K562 (cell line): ENCODE measurements at regions not wholly inside any gene's neighbourhood (a gene's known extent, or its start where the extent isn't known, plus 50 kb on each side); places are given as distances from the start of the nearest gene placed in this dataset.

ENCODE experiments used
- ATAC-seq: fragments of 200-7000 bp; cut with Tn5 transposase; 3 replicates; pipeline ENCODE4 v1.9.1; 2020; ENCODE audit warnings: moderate library complexity
- BruUV-seq: library from RNA; stranded (reverse); fragments of 400-500 nt; replicated peaks from 2 replicates; lab custom pipeline; 2021; lab: Mats Ljungman, UMichigan
- CTCF ChIA-PET: fragments of 300-600 bp; formaldehyde crosslinking; extraction: SDS; loops from one replicate; lab custom pipeline; 2021; ENCODE audit warnings: low intra/inter-chr PET ratio; lab: Yijun Ruan, JAX
- POLR2A ChIA-PET: fragments of 300-600, 350-650 bp; sonication (Branson Sonifier 250); formaldehyde crosslinking; extraction: SDS; loops from one replicate; lab custom pipeline; 2021; ENCODE audit warnings: antibody characterized with exemption, inconsistent platforms; lab: Yijun Ruan, JAX
- DNase-seq, 4 experiments: peaks; one replicate each; pipeline versions ENCODE4 v3.0.0 to v3.0.0-alpha.2; 2011 to 2018; ENCODE audit warnings: low spot score in 3 of 4, mixed read lengths in 3 of 4; ENCODE audit errors: extremely low read depth in 1 of 4
- FAIRE-seq: peaks from 2 replicates; lab custom pipeline; 2011; peaks lifted over from hg19 to GRCh38; lab: Jason Lieb, UNC
- H2AFZ ChIP-seq: 2 replicates; pipeline ENCODE4 v1.6.0; 2011; ENCODE audit warnings: low read depth, low read length, control low read depth, inconsistent platforms
- H3K27ac ChIP-seq: fragments of 200-600 bp; 3 replicates; pipeline ENCODE4 v1.8.0; 2011; ENCODE audit warnings: low read depth, mild to moderate bottlenecking, control low read depth, inconsistent platforms, low read length, moderate library complexity, mixed read lengths; ENCODE audit errors: extremely low read depth
- H3K27me3 ChIP-seq, 2 experiments: fragments of 300-600 bp in 1 of 2; 2 replicates in 1 of 2; 3 replicates in 1 of 2; pipeline versions ENCODE4 v1.6.0 to v1.8.0; 2011; ENCODE audit warnings: inconsistent platforms in 2 of 2, low read length in 2 of 2, mild to moderate bottlenecking in 1 of 2, mixed read lengths in 1 of 2, moderate library complexity in 1 of 2; ENCODE audit not compliant: control insufficient read depth in 2 of 2, insufficient read depth in 2 of 2
- H3K36me3 ChIP-seq: fragments of 300-600 bp; 3 replicates; pipeline ENCODE4 v1.8.0; 2011; ENCODE audit warnings: mild to moderate bottlenecking, low read length, inconsistent platforms; ENCODE audit not compliant: control insufficient read depth, insufficient read depth
- H3K4me1 ChIP-seq, 2 experiments: fragments of 200-600 bp in 1 of 2; replicated peaks in 1 of 2; 2 replicates in 1 of 2; 3 replicates in 1 of 2; pipeline versions ENCODE4 v1.5.1 to v1.8.0; 2011; ENCODE audit warnings: inconsistent platforms in 2 of 2, low read length in 2 of 2, mild to moderate bottlenecking in 1 of 2, mixed read lengths in 1 of 2, moderate library complexity in 1 of 2; ENCODE audit not compliant: control insufficient read depth in 2 of 2, insufficient read depth in 2 of 2
- H3K4me2 ChIP-seq: 2 replicates; pipeline ENCODE4 v1.6.1; 2011; ENCODE audit warnings: low read length, control low read depth, inconsistent platforms, mixed read lengths; ENCODE audit not compliant: insufficient read depth
- H3K4me3 ChIP-seq: fragments of 200-600 bp; sonication (generic), shearing (Covaris generic); 2 replicates; pipeline ENCODE4 v1.5.1; 2016; ENCODE audit warnings: control low read depth, inconsistent platforms
- H3K79me2 ChIP-seq: fragments of 200-600 bp; 3 replicates; pipeline ENCODE4 v1.8.0; 2011; ENCODE audit warnings: low read length, inconsistent platforms; ENCODE audit not compliant: control insufficient read depth, insufficient read depth
- H3K9ac ChIP-seq, 2 experiments: 2 replicates each; pipeline versions ENCODE4 v1.6.0 to v1.6.1; 2011; ENCODE audit warnings: low read depth in 2 of 2, low read length in 2 of 2, control low read depth in 1 of 2, inconsistent platforms in 1 of 2, mild to moderate bottlenecking in 1 of 2, mixed read lengths in 1 of 2; ENCODE audit not compliant: insufficient read depth in 1 of 2
- H3K9me1 ChIP-seq: one replicate; pipeline ENCODE4 v1.6.0; 2011; ENCODE audit warnings: inconsistent platforms, mild to moderate bottlenecking, low read length, moderate library complexity; ENCODE audit not compliant: control insufficient read depth, insufficient read depth
- H3K9me3 ChIP-seq: replicated peaks from 2 replicates; pipeline ENCODE4 v1.5.1; 2011; ENCODE audit warnings: low read depth, low read length, inconsistent platforms; ENCODE audit not compliant: control insufficient read depth, insufficient read depth
- H4K20me1 ChIP-seq: replicated peaks from 2 replicates; pipeline ENCODE4 v1.6.1; 2011; ENCODE audit warnings: low read length, inconsistent platforms, mixed read lengths; ENCODE audit not compliant: control insufficient read depth, insufficient read depth
- KDM2B ChIP-seq: fragments of 250-450 bp; sonication (Bioruptor Pico); IDR thresholded peaks from 2 replicates; pipeline ENCODE4 v1.8.0; 2021; ENCODE audit warnings: mild to moderate bottlenecking, moderate library complexity
- MCM3 ChIP-seq: fragments of 450-650 bp; IDR thresholded peaks from 2 replicates; pipeline ENCODE4 v1.6.1; 2016
- NCOA4 ChIP-seq: fragments of 450-650 bp; IDR thresholded peaks from 2 replicates; pipeline ENCODE4 v1.6.1; 2018; ENCODE audit warnings: mild to moderate bottlenecking; ENCODE audit not compliant: partially characterized antibody
- POLR2G ChIP-seq: fragments of 200-400 bp; formaldehyde crosslinking; IDR thresholded peaks from 2 replicates; pipeline ENCODE4 v1.6.1; 2017; ENCODE audit warnings: low read depth, mild to moderate bottlenecking, antibody characterized with exemption, low read length, moderate library complexity
- RNF2 ChIP-seq: sonication (generic); IDR thresholded peaks from 2 replicates; pipeline ENCODE4 v1.6.1; 2016
- SP1 ChIP-seq: sonication (generic); formaldehyde crosslinking; IDR thresholded peaks from 2 replicates; pipeline ENCODE4 v1.8.1; 2022; ENCODE audit warnings: mild to moderate bottlenecking, missing genetic modification reagents
- STAT5A ChIP-seq: IDR thresholded peaks from 2 replicates; pipeline ENCODE4 v1.6.1; 2012; ENCODE audit warnings: low read length, inconsistent platforms, borderline replicate concordance
- STAT5B ChIP-seq: fragments of 250-450 bp; sonication (Bioruptor Pico); IDR thresholded peaks from 2 replicates; pipeline ENCODE4 v1.8.0; 2021; ENCODE audit warnings: mild to moderate bottlenecking, inconsistent platforms
- U2AF1 ChIP-seq: fragments of 200-400 bp; formaldehyde crosslinking; optimal IDR thresholded peaks from 2 replicates; pipeline ENCODE3; 2017; ENCODE audit warnings: mild to moderate bottlenecking, low read depth, low read length, moderate library complexity
- USF2 ChIP-seq: sonication (generic); formaldehyde crosslinking; IDR thresholded peaks from 2 replicates; pipeline ENCODE4 v1.5.0; 2020; ENCODE audit warnings: missing genetic modification reagents
- WGBS: fragments of 100-300 bp; shearing (Covaris generic); methylation state at CpG from one replicate; pipeline ENCODE4 v1.1.6; 2016; ENCODE audit warnings: low coverage, mixed read lengths; ENCODE audit not compliant: insufficient coverage; ENCODE audit errors: missing lambda C conversion rate; 5-methylcytosine and 5-hydroxymethylcytosine counted together
- in situ Hi-C: fragments of 300-500 bp; cut with MboI; formaldehyde crosslinking; loops from 4 replicates; pipeline ENCODE4 v1.15.0; 2018; ENCODE audit warnings: inconsistent platforms, mixed read lengths
- intact Hi-C: fragments of 100-400 bp; cut with micrococcal nuclease; formaldehyde crosslinking; loops from 2 replicates; pipeline ENCODE4 v1.14.2; 2022
- TF ChIP-seq, protein P1 (sequence below): sonication (generic); formaldehyde crosslinking; IDR thresholded peaks from 2 replicates; pipeline ENCODE4 v1.9.0; 2022; ENCODE audit warnings: mild to moderate bottlenecking, missing genetic modification reagents
- TF ChIP-seq, protein P2 (sequence below): fragments of 250-450 bp; sonication (Bioruptor Pico); IDR thresholded peaks from 2 replicates; pipeline ENCODE4 v1.8.0; 2022; ENCODE audit warnings: inconsistent platforms
- TF ChIP-seq, protein P3 (sequence below): fragments of 250-450 bp; sonication (Bioruptor Pico); IDR thresholded peaks from 2 replicates; pipeline ENCODE4 v1.5.0; 2021
- TF ChIP-seq, protein P4 (sequence below), 2 experiments: fragments of 250-450 bp in 1 of 2; fragments of 450-650 bp in 1 of 2; sonication (Bioruptor Pico) in 1 of 2; IDR thresholded peaks; 2 replicates each; pipeline versions ENCODE4 v1.6.1 to v1.8.0; 2016 to 2021; ENCODE audit warnings: mild to moderate bottlenecking in 2 of 2, moderate library complexity in 2 of 2, missing compliant biosample characterization in 1 of 2, missing genetic modification characterization in 1 of 2

DNA sequence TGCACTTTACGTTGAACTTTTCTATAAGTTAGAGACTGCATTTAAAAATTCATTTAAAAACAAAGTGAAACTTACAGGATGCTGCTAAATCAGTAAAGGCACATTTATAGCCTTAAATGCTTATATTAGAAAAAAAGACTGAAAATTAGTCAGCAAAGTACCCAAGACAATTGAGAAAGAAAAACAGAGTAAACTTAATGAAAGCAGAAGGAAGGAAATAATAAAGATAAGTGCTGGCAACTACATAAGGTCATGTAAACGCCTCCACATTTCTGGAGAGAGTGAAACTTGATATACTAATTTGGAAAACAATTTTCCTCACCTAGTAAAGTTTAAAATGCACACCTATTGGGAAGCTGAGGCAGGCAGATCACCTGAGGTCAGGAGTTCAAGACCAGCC is 58.2 kb upstream of the ACAN start:
- intact Hi-C loops (no loop called here), in situ Hi-C loops (no loop called here)
- TF ChIP-seq, protein P1, sequence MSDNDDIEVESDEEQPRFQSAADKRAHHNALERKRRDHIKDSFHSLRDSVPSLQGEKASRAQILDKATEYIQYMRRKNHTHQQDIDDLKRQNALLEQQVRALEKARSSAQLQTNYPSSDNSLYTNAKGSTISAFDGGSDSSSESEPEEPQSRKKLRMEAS (CRISPR knock-in tag): no peak
- TF ChIP-seq RNF2: no peak
- TF ChIP-seq, protein P2, sequence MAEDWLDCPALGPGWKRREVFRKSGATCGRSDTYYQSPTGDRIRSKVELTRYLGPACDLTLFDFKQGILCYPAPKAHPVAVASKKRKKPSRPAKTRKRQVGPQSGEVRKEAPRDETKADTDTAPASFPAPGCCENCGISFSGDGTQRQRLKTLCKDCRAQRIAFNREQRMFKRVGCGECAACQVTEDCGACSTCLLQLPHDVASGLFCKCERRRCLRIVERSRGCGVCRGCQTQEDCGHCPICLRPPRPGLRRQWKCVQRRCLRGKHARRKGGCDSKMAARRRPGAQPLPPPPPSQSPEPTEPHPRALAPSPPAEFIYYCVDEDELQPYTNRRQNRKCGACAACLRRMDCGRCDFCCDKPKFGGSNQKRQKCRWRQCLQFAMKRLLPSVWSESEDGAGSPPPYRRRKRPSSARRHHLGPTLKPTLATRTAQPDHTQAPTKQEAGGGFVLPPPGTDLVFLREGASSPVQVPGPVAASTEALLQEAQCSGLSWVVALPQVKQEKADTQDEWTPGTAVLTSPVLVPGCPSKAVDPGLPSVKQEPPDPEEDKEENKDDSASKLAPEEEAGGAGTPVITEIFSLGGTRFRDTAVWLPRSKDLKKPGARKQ (CRISPR knock-in tag): no peak
- TF ChIP-seq MCM3: no peak
- no peak for TF ChIP-seq U2AF1
- TF ChIP-seq KDM2B: no peak
- TF ChIP-seq NCOA4: no peak
- no peak for TF ChIP-seq USF2
- TF ChIP-seq, protein P3, sequence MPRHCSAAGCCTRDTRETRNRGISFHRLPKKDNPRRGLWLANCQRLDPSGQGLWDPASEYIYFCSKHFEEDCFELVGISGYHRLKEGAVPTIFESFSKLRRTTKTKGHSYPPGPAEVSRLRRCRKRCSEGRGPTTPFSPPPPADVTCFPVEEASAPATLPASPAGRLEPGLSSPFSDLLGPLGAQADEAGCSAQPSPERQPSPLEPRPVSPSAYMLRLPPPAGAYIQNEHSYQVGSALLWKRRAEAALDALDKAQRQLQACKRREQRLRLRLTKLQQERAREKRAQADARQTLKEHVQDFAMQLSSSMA (CRISPR knock-in tag): no peak
- TF ChIP-seq STAT5B: no peak
- TF ChIP-seq SP1 (CRISPR knock-in tag): no peak
- TF ChIP-seq STAT5A: no peak
- TF ChIP-seq POLR2G: no peak
- TF ChIP-seq, protein P4, sequence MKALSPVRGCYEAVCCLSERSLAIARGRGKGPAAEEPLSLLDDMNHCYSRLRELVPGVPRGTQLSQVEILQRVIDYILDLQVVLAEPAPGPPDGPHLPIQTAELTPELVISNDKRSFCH (CRISPR knock-in tag; IDR thresholded peaks at IDR 0.05): no peak
- TF ChIP-seq, protein P4 (tag; IDR thresholded peaks at IDR 0.05): no peak
- FAIRE-seq (no peak), DNase-seq (no peak), ATAC-seq (no peak)
- POLR2A ChIA-PET: no interaction called here
- H3K79me2 ChIP-seq: no peaks in the 10 kb centered on the region
- CTCF ChIA-PET: no interaction called here
- no peaks in the 10 kb centered on the region for H3K9me1 ChIP-seq
- peaks cover 19 to 34% of the 10 kb centered on the region in 2 experiments; a peak in 3 of 5 replicates for H3K27me3 ChIP-seq
- H3K36me3 ChIP-seq: no peaks in the 10 kb centered on the region
- no peak overlapping the region for H3K9ac ChIP-seq
- BruUV-seq: no TSS peak
- no peak overlapping the region for H2AFZ ChIP-seq
- 0% methylated on average over 2 of the region's 2 CpGs for WGBS
- no peak overlapping the region for H3K27ac ChIP-seq
- H4K20me1 ChIP-seq: no peaks in the 10 kb centered on the region
- H3K4me2 ChIP-seq: no peak overlapping the region
- H3K4me1 ChIP-seq: peaks cover 0 to 6% of the 10 kb centered on the region in 2 experiments; a peak in 1 of 5 replicates
- H3K9me3 ChIP-seq: no peaks in the 10 kb centered on the region
- H3K4me3 ChIP-seq: no peak overlapping the region
